ENCODE measurements at regions not wholly inside any gene's neighbourhood (a gene's known extent, or its start where the extent isn't known, plus 50 kb on each side); places are given as distances from the start of the nearest gene placed in this dataset.

- TF ChIP-seq, protein P1, sequence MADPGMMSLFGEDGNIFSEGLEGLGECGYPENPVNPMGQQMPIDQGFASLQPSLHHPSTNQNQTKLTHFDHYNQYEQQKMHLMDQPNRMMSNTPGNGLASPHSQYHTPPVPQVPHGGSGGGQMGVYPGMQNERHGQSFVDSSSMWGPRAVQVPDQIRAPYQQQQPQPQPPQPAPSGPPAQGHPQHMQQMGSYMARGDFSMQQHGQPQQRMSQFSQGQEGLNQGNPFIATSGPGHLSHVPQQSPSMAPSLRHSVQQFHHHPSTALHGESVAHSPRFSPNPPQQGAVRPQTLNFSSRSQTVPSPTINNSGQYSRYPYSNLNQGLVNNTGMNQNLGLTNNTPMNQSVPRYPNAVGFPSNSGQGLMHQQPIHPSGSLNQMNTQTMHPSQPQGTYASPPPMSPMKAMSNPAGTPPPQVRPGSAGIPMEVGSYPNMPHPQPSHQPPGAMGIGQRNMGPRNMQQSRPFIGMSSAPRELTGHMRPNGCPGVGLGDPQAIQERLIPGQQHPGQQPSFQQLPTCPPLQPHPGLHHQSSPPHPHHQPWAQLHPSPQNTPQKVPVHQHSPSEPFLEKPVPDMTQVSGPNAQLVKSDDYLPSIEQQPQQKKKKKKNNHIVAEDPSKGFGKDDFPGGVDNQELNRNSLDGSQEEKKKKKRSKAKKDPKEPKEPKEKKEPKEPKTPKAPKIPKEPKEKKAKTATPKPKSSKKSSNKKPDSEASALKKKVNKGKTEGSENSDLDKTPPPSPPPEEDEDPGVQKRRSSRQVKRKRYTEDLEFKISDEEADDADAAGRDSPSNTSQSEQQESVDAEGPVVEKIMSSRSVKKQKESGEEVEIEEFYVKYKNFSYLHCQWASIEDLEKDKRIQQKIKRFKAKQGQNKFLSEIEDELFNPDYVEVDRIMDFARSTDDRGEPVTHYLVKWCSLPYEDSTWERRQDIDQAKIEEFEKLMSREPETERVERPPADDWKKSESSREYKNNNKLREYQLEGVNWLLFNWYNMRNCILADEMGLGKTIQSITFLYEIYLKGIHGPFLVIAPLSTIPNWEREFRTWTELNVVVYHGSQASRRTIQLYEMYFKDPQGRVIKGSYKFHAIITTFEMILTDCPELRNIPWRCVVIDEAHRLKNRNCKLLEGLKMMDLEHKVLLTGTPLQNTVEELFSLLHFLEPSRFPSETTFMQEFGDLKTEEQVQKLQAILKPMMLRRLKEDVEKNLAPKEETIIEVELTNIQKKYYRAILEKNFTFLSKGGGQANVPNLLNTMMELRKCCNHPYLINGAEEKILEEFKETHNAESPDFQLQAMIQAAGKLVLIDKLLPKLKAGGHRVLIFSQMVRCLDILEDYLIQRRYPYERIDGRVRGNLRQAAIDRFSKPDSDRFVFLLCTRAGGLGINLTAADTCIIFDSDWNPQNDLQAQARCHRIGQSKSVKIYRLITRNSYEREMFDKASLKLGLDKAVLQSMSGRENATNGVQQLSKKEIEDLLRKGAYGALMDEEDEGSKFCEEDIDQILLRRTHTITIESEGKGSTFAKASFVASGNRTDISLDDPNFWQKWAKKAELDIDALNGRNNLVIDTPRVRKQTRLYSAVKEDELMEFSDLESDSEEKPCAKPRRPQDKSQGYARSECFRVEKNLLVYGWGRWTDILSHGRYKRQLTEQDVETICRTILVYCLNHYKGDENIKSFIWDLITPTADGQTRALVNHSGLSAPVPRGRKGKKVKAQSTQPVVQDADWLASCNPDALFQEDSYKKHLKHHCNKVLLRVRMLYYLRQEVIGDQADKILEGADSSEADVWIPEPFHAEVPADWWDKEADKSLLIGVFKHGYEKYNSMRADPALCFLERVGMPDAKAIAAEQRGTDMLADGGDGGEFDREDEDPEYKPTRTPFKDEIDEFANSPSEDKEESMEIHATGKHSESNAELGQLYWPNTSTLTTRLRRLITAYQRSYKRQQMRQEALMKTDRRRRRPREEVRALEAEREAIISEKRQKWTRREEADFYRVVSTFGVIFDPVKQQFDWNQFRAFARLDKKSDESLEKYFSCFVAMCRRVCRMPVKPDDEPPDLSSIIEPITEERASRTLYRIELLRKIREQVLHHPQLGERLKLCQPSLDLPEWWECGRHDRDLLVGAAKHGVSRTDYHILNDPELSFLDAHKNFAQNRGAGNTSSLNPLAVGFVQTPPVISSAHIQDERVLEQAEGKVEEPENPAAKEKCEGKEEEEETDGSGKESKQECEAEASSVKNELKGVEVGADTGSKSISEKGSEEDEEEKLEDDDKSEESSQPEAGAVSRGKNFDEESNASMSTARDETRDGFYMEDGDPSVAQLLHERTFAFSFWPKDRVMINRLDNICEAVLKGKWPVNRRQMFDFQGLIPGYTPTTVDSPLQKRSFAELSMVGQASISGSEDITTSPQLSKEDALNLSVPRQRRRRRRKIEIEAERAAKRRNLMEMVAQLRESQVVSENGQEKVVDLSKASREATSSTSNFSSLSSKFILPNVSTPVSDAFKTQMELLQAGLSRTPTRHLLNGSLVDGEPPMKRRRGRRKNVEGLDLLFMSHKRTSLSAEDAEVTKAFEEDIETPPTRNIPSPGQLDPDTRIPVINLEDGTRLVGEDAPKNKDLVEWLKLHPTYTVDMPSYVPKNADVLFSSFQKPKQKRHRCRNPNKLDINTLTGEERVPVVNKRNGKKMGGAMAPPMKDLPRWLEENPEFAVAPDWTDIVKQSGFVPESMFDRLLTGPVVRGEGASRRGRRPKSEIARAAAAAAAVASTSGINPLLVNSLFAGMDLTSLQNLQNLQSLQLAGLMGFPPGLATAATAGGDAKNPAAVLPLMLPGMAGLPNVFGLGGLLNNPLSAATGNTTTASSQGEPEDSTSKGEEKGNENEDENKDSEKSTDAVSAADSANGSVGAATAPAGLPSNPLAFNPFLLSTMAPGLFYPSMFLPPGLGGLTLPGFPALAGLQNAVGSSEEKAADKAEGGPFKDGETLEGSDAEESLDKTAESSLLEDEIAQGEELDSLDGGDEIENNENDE (IDR thresholded peaks at IDR 0.05; ENCODE audit: insufficient replicate concordance, low read length), result no peak
- TF ChIP-seq HDAC2 (IDR thresholded peaks at IDR 0.05; ENCODE audit: borderline replicate concordance in 1 of 2, low read depth in 2 of 2, low read length in 2 of 2) (no peak), RFX5 (IDR thresholded peaks at IDR 0.05; ENCODE audit: borderline replicate concordance, low read depth, low read length) (no peak), SAP30 (IDR thresholded peaks at IDR 0.05; ENCODE audit: insufficient read depth, insufficient replicate concordance, low read length) (no peak), NANOG (IDR thresholded peaks at IDR 0.05; ENCODE audit: insufficient read depth, low read depth, low read length, poor library complexity, severe bottlenecking) (no peak), SIX5 (IDR thresholded peaks at IDR 0.05; ENCODE audit: low read depth, low read length) (no peak), CHD2 (IDR thresholded peaks at IDR 0.05; ENCODE audit: low read length) (no peak)
Measured at GRCh38 chr1:184190616-184191015, 139.1 kb downstream of the TSEN15 start (continued).
